Colonic mucosa (tissue), 4 donors: ENCODE measurements at regions not wholly inside any gene's neighbourhood (a gene's known extent, or its start where the extent isn't known, plus 50 kb on each side); places are given as distances from the start of the nearest gene placed in this dataset.
"Not testable (repeated sequence)": the region's sequence is repeated elsewhere in the genome, so short reads cannot be mapped to it uniquely, and the experiment has no call there.

Source experiments
- DNase-seq: peaks from one replicate; pipeline ENCODE4 v3.0.0-alpha.2; 2020
- H3K27ac ChIP-seq: fragments of 200-600 bp; one replicate; pipeline ENCODE4 v1.8.0; 2021
- H3K27me3 ChIP-seq: fragments of 200-600 bp; one replicate; pipeline ENCODE4 v1.8.0; 2021
- H3K36me3 ChIP-seq: fragments of 200-600 bp; one replicate; pipeline ENCODE4 v1.8.0; 2021
- H3K4me1 ChIP-seq: fragments of 200-600 bp; one replicate; pipeline ENCODE4 v1.8.0; 2021; ENCODE audit warnings: mild to moderate bottlenecking
- H3K4me3 ChIP-seq: fragments of 200-600 bp; one replicate; pipeline ENCODE4 v1.8.0; 2021
- H3K9ac ChIP-seq, 2 donors: one replicate each; pipeline ENCODE4 v1.7.0; 2013; ENCODE audit warnings: control low read depth in 2 of 2, low read depth in 2 of 2, low read length in 2 of 2
- H3K9me3 ChIP-seq: fragments of 200-600 bp; one replicate; pipeline ENCODE4 v1.8.0; 2021
- intact Hi-C: fragments of 100-400 bp; cut with DNase I; formaldehyde crosslinking; loops from one replicate; pipeline ENCODE4 v1.14.1; 2022
- TF ChIP-seq, protein P1 (sequence below): fragments of 200-600 bp; IDR thresholded peaks from one replicate; pipeline ENCODE4 v1.8.0; 2022; ENCODE audit warnings: antibody characterized with exemption, mild to moderate bottlenecking
- donor health status: healthy.
- donor health status: DM: no; HTN: no; CAD: no.
- donor health status: DM: no; HTN: no; CAD: no.

DNA sequence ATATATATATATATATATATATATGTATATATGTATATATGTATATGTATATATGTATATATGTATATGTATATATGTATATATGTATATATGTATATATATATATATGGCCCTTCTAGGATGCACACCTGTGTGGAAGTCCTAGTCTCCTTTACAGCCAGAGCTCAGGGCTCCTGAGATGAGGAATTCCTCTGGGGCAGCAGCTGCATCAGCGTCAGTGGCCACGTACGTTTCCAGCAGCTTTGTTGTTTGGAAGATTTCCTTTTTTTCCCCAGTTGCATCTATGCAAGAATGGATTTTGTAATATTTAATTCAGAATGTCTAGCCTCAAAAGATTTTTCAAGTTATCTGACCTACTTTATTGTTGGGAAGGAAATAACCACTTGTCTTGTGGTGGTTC lies 68.6 kb downstream of the TNFAIP2 start:
- intact Hi-C loops: no loop called here
- no peak for DNase-seq
- H3K4me3 ChIP-seq: no peak overlapping the region
- H3K9ac ChIP-seq: no peak overlapping the region
- peaks cover 4% of the 10 kb centered on the region for H3K27me3 ChIP-seq
- no peak overlapping the region for H3K27ac ChIP-seq
- no peaks in the 10 kb centered on the region for H3K4me1 ChIP-seq
- no peaks in the 10 kb centered on the region for H3K36me3 ChIP-seq
- H3K9me3 ChIP-seq: no peaks in the 10 kb centered on the region
- TF ChIP-seq, protein P1, sequence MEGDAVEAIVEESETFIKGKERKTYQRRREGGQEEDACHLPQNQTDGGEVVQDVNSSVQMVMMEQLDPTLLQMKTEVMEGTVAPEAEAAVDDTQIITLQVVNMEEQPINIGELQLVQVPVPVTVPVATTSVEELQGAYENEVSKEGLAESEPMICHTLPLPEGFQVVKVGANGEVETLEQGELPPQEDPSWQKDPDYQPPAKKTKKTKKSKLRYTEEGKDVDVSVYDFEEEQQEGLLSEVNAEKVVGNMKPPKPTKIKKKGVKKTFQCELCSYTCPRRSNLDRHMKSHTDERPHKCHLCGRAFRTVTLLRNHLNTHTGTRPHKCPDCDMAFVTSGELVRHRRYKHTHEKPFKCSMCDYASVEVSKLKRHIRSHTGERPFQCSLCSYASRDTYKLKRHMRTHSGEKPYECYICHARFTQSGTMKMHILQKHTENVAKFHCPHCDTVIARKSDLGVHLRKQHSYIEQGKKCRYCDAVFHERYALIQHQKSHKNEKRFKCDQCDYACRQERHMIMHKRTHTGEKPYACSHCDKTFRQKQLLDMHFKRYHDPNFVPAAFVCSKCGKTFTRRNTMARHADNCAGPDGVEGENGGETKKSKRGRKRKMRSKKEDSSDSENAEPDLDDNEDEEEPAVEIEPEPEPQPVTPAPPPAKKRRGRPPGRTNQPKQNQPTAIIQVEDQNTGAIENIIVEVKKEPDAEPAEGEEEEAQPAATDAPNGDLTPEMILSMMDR: no peak

GRCh38 chr14:103192246-103192840 lies 69.1 kb downstream of the TNFAIP2 start:
- no peak for DNase-seq

DNA sequence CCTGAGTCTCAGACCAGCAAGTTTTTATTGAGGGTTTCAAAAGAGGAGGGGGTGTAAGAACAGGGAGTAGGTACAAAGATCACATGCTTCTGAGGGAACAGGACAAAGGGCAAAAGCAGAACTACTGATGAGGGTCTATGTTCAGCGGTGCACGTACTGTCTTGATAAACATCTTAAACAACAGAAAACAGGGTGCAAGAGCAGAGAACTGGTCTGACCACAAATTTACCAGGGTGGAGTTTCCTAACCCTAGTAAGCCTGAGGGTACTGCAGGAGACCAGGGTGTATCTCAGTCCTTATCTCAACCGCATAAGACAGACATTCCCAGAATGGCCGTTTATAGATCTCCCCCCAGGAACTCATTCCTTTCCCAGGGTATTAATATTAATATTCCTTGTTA lies 69.6 kb downstream of the TNFAIP2 start:
- H3K27me3 ChIP-seq, intact Hi-C loops, H3K9ac ChIP-seq, H3K27ac ChIP-seq, H3K9me3 ChIP-seq, H3K4me3 ChIP-seq, H3K4me1 ChIP-seq, H3K36me3 ChIP-seq, DNase-seq: not testable (repeated sequence)

More at GRCh38 chr14:103192246-103192840, 69.1 kb downstream of the TNFAIP2 start:
- peaks cover 4% of the 10 kb centered on the region for H3K27me3 ChIP-seq
- intact Hi-C loops: no loop called here
- TF ChIP-seq, protein P1: no peak
- H3K4me3 ChIP-seq: no peak overlapping the region
- H3K36me3 ChIP-seq: no peaks in the 10 kb centered on the region
- H3K9ac ChIP-seq: no peak overlapping the region
- H3K27ac ChIP-seq: no peak overlapping the region
- no peaks in the 10 kb centered on the region for H3K9me3 ChIP-seq
- H3K4me1 ChIP-seq: no peaks in the 10 kb centered on the region

- H3K36me3 ChIP-seq, H3K4me1 ChIP-seq, H3K9me3 ChIP-seq, DNase-seq, H3K27ac ChIP-seq, H3K27me3 ChIP-seq, H3K4me3 ChIP-seq, intact Hi-C loops, H3K9ac ChIP-seq: not testable (repeated sequence)
Measured at GRCh38 chr14:103193491-103193890, 70.2 kb downstream of the TNFAIP2 start.

GRCh38 chr14:103194256-103195045 lies 71.2 kb downstream of the TNFAIP2 start:
- TF ChIP-seq, protein P1: no peak
- H3K9ac ChIP-seq: no peak overlapping the region
- no peak for DNase-seq
- intact Hi-C loops: no loop called here
- H3K4me3 ChIP-seq: no peak overlapping the region
- no peak overlapping the region for H3K27ac ChIP-seq
- no peaks in the 10 kb centered on the region for H3K36me3 ChIP-seq
- H3K27me3 ChIP-seq: peaks cover under 1% of the 10 kb centered on the region
- no peaks in the 10 kb centered on the region for H3K4me1 ChIP-seq
- H3K9me3 ChIP-seq: no peaks in the 10 kb centered on the region

DNA sequence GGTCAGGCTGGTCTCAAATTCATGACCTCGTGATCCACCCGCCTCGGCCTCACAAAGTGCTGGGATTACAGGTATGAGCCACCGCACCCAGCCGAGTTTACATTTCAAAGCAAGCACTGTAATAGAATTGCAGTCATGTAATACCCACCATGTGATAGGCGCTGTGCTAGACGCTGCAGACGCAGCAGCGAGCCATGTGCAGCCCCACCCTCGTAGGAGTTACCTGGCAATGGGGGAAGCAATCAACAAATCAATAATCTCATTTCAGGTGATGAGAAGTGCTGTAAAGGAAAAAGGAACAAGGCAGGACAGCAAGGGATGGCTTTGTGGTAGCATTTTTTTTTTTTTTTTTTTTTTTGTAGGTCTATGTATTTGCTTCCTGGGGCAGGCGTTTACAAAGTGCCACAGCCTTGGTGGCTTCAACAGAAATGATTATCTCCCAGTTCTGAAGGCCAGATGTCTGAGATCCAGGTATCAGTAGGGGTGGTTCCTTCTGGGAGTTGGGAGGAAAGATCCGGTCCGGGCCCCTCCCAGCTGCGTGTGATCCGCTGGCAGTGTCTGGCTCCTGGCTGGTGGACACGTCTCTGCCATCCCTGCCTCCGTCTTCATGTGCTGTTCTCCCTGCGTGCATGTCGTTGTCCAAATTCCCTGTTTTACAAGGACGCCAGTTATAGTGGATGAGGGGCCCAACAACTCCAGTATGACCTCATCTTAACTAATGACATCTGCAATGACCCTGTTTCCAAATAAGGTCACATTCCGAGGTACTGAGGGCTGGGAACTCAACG lies 72.8 kb downstream of the TNFAIP2 start:
- Histone ChIP-seq H3K9me3 (no peaks in the 10 kb centered on the region), H3K4me3 (no peak overlapping the region), H3K4me1 (no peaks in the 10 kb centered on the region), H3K36me3 (no peaks in the 10 kb centered on the region), H3K27me3 (no peaks in the 10 kb centered on the region), H3K9ac (no peak overlapping the region), H3K27ac (no peak overlapping the region)
- intact Hi-C loops: no loop called here
- DNase-seq: no peak
- TF ChIP-seq, protein P1: no peak
